GM21528 (cell line): ENCODE measurements at regions not wholly inside any gene's neighbourhood (a gene's known extent, or its start where the extent isn't known, plus 50 kb on each side); places are given as distances from the start of the nearest gene placed in this dataset.

ENCODE experiments used
- ATAC-seq: cut with Tn5 transposase; IDR thresholded peaks from one replicate; pipeline ENCODE4 v1.9.1; 2021; ENCODE audit warnings: mild to moderate bottlenecking, moderate library complexity; ENCODE audit not compliant: unreplicated experiment, low FRiP score

- ATAC-seq, result no peak
Measured at GRCh38 chr9:20016611-20017010, 227.8 kb upstream of the SLC24A2 start.

- no peak for ATAC-seq
Measured at GRCh38 chr9:20015427-20015931, 226.6 kb upstream of the SLC24A2 start.

GRCh38 chr9:20014168-20014567, 225.3 kb upstream of the SLC24A2 start:
- no peak for ATAC-seq

GRCh38 chr9:20012232-20012631, 223.4 kb upstream of the SLC24A2 start:
- no peak for ATAC-seq

- ATAC-seq, result no peak
Measured at GRCh38 chr9:20009606-20010005, 220.8 kb upstream of the SLC24A2 start.

GRCh38 chr9:20002011-20002410, 213.2 kb upstream of the SLC24A2 start:
- no peak for ATAC-seq

GRCh38 chr9:20001058-20001457, 212.2 kb upstream of the SLC24A2 start:
- no peak for ATAC-seq

GRCh38 chr9:19999491-20000057, 210.7 kb upstream of the SLC24A2 start:
- peak; percentile 84 for ATAC-seq

GRCh38 chr9:19998823-19999455, 210.1 kb upstream of the SLC24A2 start:
- ATAC-seq, result peak; percentile 28

- ATAC-seq, result peak; percentile 33
Measured at GRCh38 chr9:19998153-19998552, 209.3 kb upstream of the SLC24A2 start.

GRCh38 chr9:19995619-19996018, 206.8 kb upstream of the SLC24A2 start:
- no peak for ATAC-seq

GRCh38 chr9:19994296-19994695, 205.5 kb upstream of the SLC24A2 start:
- ATAC-seq, result no peak

GRCh38 chr9:19992556-19992955, 203.7 kb upstream of the SLC24A2 start:
- ATAC-seq, result no peak

- ATAC-seq, result no peak
Measured at GRCh38 chr9:19989213-19989612, 200.4 kb upstream of the SLC24A2 start.

GRCh38 chr9:19988281-19988680, 199.4 kb upstream of the SLC24A2 start:
- no peak for ATAC-seq

- no peak for ATAC-seq
Measured at GRCh38 chr9:19985081-19985480, 196.2 kb upstream of the SLC24A2 start.

- no peak for ATAC-seq
Measured at GRCh38 chr9:19976226-19976625, 187.4 kb upstream of the SLC24A2 start.

- no peak for ATAC-seq
Measured at GRCh38 chr9:19975499-19975898, 186.7 kb upstream of the SLC24A2 start.

- ATAC-seq, result no peak
Measured at GRCh38 chr9:19969721-19970120, 180.9 kb upstream of the SLC24A2 start.

GRCh38 chr9:19967888-19968459, 179.1 kb upstream of the SLC24A2 start:
- no peak for ATAC-seq

GRCh38 chr9:19967216-19967887, 178.5 kb upstream of the SLC24A2 start:
- ATAC-seq, result no peak
